ENCODE measurements at regions not wholly inside any gene's neighbourhood (a gene's known extent, or its start where the extent isn't known, plus 50 kb on each side); places are given as distances from the start of the nearest gene placed in this dataset.

DNA sequence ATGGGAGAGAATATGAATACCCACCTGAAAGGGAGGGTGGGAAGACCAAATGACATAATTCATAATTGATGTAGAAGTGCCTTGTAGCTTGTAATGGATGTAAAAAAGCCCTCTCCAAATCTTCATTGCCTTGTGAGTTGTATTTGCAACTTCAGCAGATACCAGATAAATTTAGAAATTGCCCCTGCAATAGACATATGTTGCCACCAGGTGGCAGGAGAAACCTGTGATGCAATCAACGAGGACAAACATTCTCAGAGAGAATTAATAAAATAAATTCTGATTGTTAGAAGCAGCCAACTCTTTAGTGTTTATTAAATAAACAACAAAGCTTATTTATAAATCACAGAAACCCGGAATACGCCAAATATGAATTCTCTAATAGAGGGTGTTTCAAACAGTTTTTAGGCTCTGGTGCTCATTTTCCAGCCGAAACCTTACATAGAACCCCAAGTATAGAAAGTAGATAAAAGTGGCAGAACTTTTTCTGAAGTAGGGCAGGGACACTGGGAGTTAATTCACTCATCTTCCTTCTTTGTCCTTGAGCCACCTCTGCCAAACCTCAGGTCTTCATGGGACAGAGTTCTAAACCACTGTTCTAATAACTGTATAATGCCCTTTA is 147.8 kb downstream of the TMEM38B start:
- Histone ChIP-seq H3K9me2 (replicated peaks; ENCODE audit: insufficient read depth) (no peaks in the 10 kb centered on the region), H3K9me3 (ENCODE audit: low read depth) (no peaks in the 10 kb centered on the region), H3K27me3 (no peaks in the 10 kb centered on the region), H2AFZ (no peak overlapping the region), H4K20me1 (ENCODE audit: insufficient read depth, poor library complexity, severe bottlenecking) (no peaks in the 10 kb centered on the region), H3K27ac (no peak overlapping the region), H3K4me3 (no peak overlapping the region), H3K79me2 (no peaks in the 10 kb centered on the region), H3K4me2 (no peak overlapping the region), H3K4me1 (ENCODE audit: insufficient read depth) (no peaks in the 10 kb centered on the region), H3K36me3 (replicated peaks; ENCODE audit: insufficient read depth, low read depth) (no peaks in the 10 kb centered on the region)
- DNase-seq (ENCODE audit: low spot score): peak; percentile 61
- WGBS (ENCODE audit: low lambda C conversion rate, missing lambda C conversion rate): 34% methylated on average over 4 of the region's 4 CpGs
- TF ChIP-seq EZH2phosphoT487 (IDR thresholded peaks at IDR 0.05; ENCODE audit: low read depth, severe bottlenecking, unreplicated experiment) (no peak), EZH2 (IDR thresholded peaks at IDR 0.05; ENCODE audit: borderline replicate concordance) (no peak)
- TF ChIP-seq, protein P1, sequence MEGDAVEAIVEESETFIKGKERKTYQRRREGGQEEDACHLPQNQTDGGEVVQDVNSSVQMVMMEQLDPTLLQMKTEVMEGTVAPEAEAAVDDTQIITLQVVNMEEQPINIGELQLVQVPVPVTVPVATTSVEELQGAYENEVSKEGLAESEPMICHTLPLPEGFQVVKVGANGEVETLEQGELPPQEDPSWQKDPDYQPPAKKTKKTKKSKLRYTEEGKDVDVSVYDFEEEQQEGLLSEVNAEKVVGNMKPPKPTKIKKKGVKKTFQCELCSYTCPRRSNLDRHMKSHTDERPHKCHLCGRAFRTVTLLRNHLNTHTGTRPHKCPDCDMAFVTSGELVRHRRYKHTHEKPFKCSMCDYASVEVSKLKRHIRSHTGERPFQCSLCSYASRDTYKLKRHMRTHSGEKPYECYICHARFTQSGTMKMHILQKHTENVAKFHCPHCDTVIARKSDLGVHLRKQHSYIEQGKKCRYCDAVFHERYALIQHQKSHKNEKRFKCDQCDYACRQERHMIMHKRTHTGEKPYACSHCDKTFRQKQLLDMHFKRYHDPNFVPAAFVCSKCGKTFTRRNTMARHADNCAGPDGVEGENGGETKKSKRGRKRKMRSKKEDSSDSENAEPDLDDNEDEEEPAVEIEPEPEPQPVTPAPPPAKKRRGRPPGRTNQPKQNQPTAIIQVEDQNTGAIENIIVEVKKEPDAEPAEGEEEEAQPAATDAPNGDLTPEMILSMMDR (IDR thresholded peaks at IDR 0.05; ENCODE audit: poor library complexity): peak; percentile 90

DNA sequence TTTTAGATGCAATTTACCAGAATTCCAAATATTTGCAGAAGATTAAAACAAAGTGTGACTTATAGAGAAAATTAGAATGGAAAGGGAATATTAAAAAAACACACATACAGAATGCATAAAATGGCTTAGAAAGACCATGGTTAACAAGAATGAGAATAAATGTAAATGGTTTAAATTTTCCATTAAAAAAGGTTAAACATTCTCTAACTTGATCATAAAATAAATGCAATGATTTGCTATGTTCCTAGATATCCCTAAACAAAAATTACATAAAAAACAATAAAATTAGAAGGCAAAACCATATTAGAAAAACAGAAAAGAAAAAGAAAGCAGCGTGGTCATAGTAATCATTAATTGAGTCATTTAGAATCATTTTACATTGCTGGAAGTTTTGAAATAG is 152.5 kb downstream of the TMEM38B start:
- Histone ChIP-seq H3K36me3 (replicated peaks; ENCODE audit: insufficient read depth, low read depth) (no peaks in the 10 kb centered on the region), H4K20me1 (ENCODE audit: insufficient read depth, poor library complexity, severe bottlenecking) (no peaks in the 10 kb centered on the region), H3K4me1 (ENCODE audit: insufficient read depth) (no peaks in the 10 kb centered on the region), H3K79me2 (no peaks in the 10 kb centered on the region), H3K27me3 (no peaks in the 10 kb centered on the region), H3K27ac (no peak overlapping the region), H3K4me2 (no peak overlapping the region), H3K4me3 (no peak overlapping the region), H3K9me3 (ENCODE audit: low read depth) (no peaks in the 10 kb centered on the region), H2AFZ (no peak overlapping the region), H3K9me2 (replicated peaks; ENCODE audit: insufficient read depth) (no peaks in the 10 kb centered on the region)
- WGBS (ENCODE audit: low lambda C conversion rate, missing lambda C conversion rate): 100% methylated on average over 1 of the region's 1 CpG
- no peak for TF ChIP-seq EZH2phosphoT487 (IDR thresholded peaks at IDR 0.05; ENCODE audit: low read depth, severe bottlenecking, unreplicated experiment)
- TF ChIP-seq, protein P1 (IDR thresholded peaks at IDR 0.05; ENCODE audit: poor library complexity): no peak
- TF ChIP-seq EZH2 (IDR thresholded peaks at IDR 0.05; ENCODE audit: borderline replicate concordance): no peak
- no peak for DNase-seq (ENCODE audit: low spot score)

DNA sequence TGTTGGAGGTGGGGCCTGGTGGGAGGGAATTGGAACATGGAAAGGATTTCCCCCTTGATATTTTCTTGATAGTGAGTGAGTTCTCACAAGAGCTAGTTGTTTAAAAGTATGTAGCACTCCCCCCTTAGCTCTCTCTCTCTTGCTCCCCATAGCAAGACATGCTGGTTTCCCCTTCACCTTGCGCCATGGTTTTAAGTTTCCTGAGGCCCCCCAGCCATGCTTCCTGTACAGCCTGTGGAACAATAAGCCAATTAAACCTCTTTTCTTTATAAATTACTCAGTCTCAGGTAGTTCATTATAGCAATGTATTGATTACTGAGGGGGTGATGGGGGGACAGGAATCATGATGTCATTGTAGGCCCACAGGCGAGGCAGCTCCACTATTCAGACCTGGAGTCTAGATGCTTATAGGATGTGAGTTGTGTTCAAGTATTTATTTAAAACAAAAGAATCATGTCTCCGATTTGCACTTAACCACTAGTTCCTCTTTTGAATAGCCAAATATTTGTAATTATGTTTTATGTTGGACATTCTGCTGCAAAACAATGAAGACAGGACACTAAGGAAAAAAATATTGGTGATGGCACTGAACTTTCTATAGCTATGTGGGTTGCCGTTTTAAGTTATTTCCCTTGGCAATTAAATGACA is 156.6 kb downstream of the TMEM38B start:
- 97% methylated on average over 4 of the region's 4 CpGs for WGBS (ENCODE audit: low lambda C conversion rate, missing lambda C conversion rate)
- no peaks in the 10 kb centered on the region for H3K9me3 ChIP-seq (ENCODE audit: low read depth)

More for the DNA sequence above, 156.6 kb downstream of the TMEM38B start:
- H2AFZ ChIP-seq: no peak overlapping the region
- TF ChIP-seq EZH2phosphoT487 (IDR thresholded peaks at IDR 0.05; ENCODE audit: low read depth, severe bottlenecking, unreplicated experiment) (no peak), EZH2 (IDR thresholded peaks at IDR 0.05; ENCODE audit: borderline replicate concordance) (no peak)
- TF ChIP-seq, protein P1 (IDR thresholded peaks at IDR 0.05; ENCODE audit: poor library complexity): no peak
- H3K9me2 ChIP-seq (replicated peaks; ENCODE audit: insufficient read depth): no peaks in the 10 kb centered on the region
- no peaks in the 10 kb centered on the region for H4K20me1 ChIP-seq (ENCODE audit: insufficient read depth, poor library complexity, severe bottlenecking)
- H3K27ac ChIP-seq: no peak overlapping the region
- no peak overlapping the region for H3K4me2 ChIP-seq
- no peak for DNase-seq (ENCODE audit: low spot score)
- H3K4me3 ChIP-seq: no peak overlapping the region
- H3K79me2 ChIP-seq: no peaks in the 10 kb centered on the region
- no peaks in the 10 kb centered on the region for H3K4me1 ChIP-seq (ENCODE audit: insufficient read depth)
- no peaks in the 10 kb centered on the region for H3K27me3 ChIP-seq
- H3K36me3 ChIP-seq (replicated peaks; ENCODE audit: insufficient read depth, low read depth): no peaks in the 10 kb centered on the region

Measured in hepatocyte (in vitro differentiated cells).